ENCODE measurements at regions not wholly inside any gene's neighbourhood (a gene's known extent, or its start where the extent isn't known, plus 50 kb on each side); places are given as distances from the start of the nearest gene placed in this dataset.

DNA sequence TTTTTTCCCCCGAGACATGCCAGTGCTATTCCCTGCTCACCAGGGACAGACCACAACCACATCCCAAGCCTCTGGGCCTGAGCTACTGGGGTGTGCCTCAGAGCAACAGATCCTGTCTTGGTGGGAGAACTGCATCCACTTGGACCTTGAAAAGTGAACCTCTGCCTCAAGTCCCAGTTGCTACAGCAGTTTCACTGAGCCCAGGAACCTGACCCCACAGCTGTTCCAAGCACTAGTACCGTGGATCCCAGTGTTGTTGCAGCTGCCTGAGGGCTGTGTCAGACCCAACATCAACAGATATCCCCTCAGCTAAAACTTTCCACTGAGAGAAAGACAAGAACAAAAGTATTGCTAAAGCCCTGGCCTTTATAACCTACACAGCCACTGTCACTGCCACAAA lies 373.0 kb downstream of the PLPP3 start:
- Histone ChIP-seq H3K9me3 (peaks cover 0 to 11% (median 9%) of the 10 kb centered on the region in 3 donors), H3K4me3 (no peak overlapping the region), H3K27ac (no peak overlapping the region), H3K4me1 (peaks cover 0 to 14% (median 12%) of the 10 kb centered on the region in 3 donors), H3K27me3 (no peaks in the 10 kb centered on the region), H3K36me3 (no peaks in the 10 kb centered on the region)
- 63 to 100% methylated on average over 1 of the region's 2 CpGs for WGBS, 2 donors
- intact Hi-C loops (cut with DNase I) = no loop called here
- no peak for TF ChIP-seq POLR2A (IDR thresholded peaks at IDR 0.05)
- TF ChIP-seq, protein P1, sequence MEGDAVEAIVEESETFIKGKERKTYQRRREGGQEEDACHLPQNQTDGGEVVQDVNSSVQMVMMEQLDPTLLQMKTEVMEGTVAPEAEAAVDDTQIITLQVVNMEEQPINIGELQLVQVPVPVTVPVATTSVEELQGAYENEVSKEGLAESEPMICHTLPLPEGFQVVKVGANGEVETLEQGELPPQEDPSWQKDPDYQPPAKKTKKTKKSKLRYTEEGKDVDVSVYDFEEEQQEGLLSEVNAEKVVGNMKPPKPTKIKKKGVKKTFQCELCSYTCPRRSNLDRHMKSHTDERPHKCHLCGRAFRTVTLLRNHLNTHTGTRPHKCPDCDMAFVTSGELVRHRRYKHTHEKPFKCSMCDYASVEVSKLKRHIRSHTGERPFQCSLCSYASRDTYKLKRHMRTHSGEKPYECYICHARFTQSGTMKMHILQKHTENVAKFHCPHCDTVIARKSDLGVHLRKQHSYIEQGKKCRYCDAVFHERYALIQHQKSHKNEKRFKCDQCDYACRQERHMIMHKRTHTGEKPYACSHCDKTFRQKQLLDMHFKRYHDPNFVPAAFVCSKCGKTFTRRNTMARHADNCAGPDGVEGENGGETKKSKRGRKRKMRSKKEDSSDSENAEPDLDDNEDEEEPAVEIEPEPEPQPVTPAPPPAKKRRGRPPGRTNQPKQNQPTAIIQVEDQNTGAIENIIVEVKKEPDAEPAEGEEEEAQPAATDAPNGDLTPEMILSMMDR (IDR thresholded peaks at IDR 0.05) = no peak
- DNase-seq = no peak

DNA sequence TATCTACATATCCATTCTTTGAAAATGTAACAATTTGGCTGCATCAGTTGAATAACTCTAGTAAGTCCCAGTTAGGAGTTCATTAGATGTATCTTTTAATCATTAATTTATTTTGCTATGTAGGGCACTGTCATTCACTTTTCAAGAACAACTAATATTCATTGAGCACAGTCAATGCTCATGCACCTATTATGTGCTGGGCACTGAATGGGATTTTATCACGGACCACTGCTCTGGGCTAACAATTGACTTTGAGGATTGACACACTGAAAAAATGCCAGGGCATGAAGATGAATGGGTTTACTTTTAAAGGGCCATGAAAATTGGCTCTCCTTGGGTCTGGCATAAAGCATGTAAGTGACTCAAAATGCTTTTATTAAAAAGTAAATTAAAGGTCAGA lies 375.2 kb downstream of the PLPP3 start:
- WGBS, 2 donors = 42 to 69% methylated on average over 1 of the region's 1 CpG
- TF ChIP-seq, protein P1 (IDR thresholded peaks at IDR 0.05) = no peak
- no peak for TF ChIP-seq POLR2A (IDR thresholded peaks at IDR 0.05)

DNA sequence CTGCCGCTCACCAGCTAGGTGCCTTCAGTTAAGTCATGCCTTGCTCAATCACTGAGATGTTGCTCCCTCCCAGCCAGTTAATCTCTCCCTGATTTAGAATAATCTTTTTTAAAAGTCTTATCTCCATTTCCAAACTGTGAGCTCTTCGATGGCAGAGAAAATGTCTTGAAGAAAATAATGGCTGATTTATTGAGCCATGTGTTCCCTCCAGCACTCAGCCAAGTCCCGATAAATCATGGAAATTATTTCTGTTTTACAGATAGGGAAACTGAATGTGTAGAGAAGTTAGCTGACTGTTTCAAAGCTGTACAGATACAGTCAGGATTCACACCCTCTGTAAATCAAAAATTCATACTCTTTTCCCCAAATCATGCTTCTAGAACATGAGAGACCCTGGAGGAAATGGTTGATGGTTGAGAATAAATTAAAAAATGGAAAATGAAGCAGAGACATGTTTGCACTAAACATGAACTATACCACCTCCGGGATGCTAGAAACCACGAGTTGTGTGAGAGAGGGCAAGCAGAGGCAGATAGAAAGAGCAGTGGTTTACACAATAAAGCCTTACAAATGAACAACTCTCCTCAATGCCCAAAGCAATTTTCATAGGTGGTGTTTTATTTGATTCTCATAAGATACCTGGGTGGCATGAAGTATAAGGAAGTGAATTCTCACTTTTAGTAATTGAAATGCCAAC lies 376.4 kb downstream of the PLPP3 start:
- 19 to 40% methylated on average over 5 of the region's 5 CpGs for WGBS, 2 donors
- intact Hi-C loops (cut with DNase I) = no loop called here
- no peak for DNase-seq

More for the DNA sequence above, 375.2 kb downstream of the PLPP3 start:
- no peaks in the 10 kb centered on the region for H3K27me3 ChIP-seq
- intact Hi-C loops (cut with DNase I) = no loop called here
- no peaks in the 10 kb centered on the region for H3K36me3 ChIP-seq
- DNase-seq = no peak
- H3K27ac ChIP-seq = no peak overlapping the region
- H3K9me3 ChIP-seq = peaks cover 0 to 11% (median 9%) of the 10 kb centered on the region in 3 donors
- no peak overlapping the region for H3K4me3 ChIP-seq
- H3K4me1 ChIP-seq = peaks cover 6 to 31% (median 19%) of the 10 kb centered on the region in 3 donors

DNA sequence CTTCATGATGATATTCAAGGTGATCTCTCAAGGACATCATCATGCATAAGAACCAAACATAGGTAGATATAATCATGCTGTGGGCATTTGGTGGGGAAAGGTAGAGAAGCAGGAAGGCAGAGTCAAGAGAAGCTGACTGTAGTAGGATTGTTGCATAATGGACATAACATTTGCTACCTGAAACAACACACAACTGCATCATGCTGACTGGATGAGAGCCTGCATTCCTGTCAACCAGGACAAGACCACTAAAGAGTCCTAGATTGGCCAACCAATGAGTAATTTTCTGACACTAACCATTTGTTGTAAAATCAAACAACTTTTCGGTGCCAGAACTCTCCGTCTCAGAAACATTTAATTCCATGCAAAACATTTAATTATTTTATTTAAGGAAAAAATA lies 377.2 kb downstream of the PLPP3 start:
- Histone ChIP-seq H3K36me3 (no peaks in the 10 kb centered on the region), H3K9me3 (peaks cover 0 to 7% (median 4%) of the 10 kb centered on the region in 3 donors), H3K4me1 (peaks cover 6 to 31% (median 19%) of the 10 kb centered on the region in 3 donors), H3K27me3 (no peaks in the 10 kb centered on the region), H3K4me3 (no peak overlapping the region), H3K27ac (peak overlapping the region in 1 of 4 donors; percentile 11)
- TF ChIP-seq, protein P1 (IDR thresholded peaks at IDR 0.05) = no peak
- TF ChIP-seq POLR2A (IDR thresholded peaks at IDR 0.05) = no peak
- DNase-seq = no peak
- 50 to 52% methylated on average over 2 of the region's 2 CpGs for WGBS, 2 donors
- intact Hi-C loops (cut with DNase I) = no loop called here

More for the DNA sequence above, 376.4 kb downstream of the PLPP3 start:
- no peaks in the 10 kb centered on the region for H3K36me3 ChIP-seq
- no peaks in the 10 kb centered on the region for H3K27me3 ChIP-seq
- TF ChIP-seq, protein P1 (IDR thresholded peaks at IDR 0.05) = no peak
- TF ChIP-seq POLR2A (IDR thresholded peaks at IDR 0.05) = no peak
- peaks cover 6 to 31% (median 19%) of the 10 kb centered on the region in 3 donors for H3K4me1 ChIP-seq
- peaks cover 0 to 11% (median 9%) of the 10 kb centered on the region in 3 donors for H3K9me3 ChIP-seq
- H3K27ac ChIP-seq = peak overlapping the region in 2 of 4 donors; percentile 11 to 36
- H3K4me3 ChIP-seq = no peak overlapping the region

DNA sequence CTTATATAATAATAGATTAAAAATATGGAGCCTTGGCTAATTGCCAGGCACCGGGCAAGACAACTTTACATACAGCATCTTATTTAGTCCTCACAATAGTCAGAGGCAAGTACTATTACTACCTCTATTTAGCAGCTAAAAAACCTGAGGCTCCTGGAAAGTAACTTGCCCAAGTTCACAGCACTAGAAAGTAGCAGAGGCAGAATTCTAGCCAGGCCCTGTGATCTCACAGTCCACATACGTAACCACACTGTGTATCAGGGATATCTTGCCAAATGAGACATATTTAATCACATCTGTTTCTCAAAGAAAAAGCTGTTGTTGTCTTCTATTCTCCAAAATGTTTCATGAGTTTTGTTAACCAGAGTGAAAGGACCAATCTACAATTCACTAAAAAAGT lies 378.5 kb downstream of the PLPP3 start:
- H3K27ac ChIP-seq = peak overlapping the region in 1 of 4 donors; percentile 22
- H3K4me3 ChIP-seq = no peak overlapping the region
- no peak for DNase-seq
- H3K4me1 ChIP-seq = peaks cover 6 to 35% (median 19%) of the 10 kb centered on the region in 3 donors
- intact Hi-C loops (cut with DNase I) = no loop called here
- no peaks in the 10 kb centered on the region for H3K36me3 ChIP-seq
- WGBS, 2 donors = 36 to 37% methylated on average over 2 of the region's 2 CpGs
- TF ChIP-seq, protein P1 (IDR thresholded peaks at IDR 0.05) = no peak
- TF ChIP-seq POLR2A (IDR thresholded peaks at IDR 0.05) = no peak
- H3K9me3 ChIP-seq = no peaks in the 10 kb centered on the region
- no peaks in the 10 kb centered on the region for H3K27me3 ChIP-seq
